Activated CD8-positive, alpha-beta T cell treated with anti-CD3 and anti-CD28 coated beads for 36 hours (primary cell): ENCODE measurements at regions not wholly inside any gene's neighbourhood (a gene's known extent, or its start where the extent isn't known, plus 50 kb on each side); places are given as distances from the start of the nearest gene placed in this dataset.

Source experiments
- ATAC-seq: fragments of 200-7000 bp; cut with Tn5 transposase; one replicate; pipeline ENCODE4 v1.10.0; 2021; ENCODE audit warnings: mild to moderate bottlenecking, moderate library complexity
- CTCF ChIA-PET: fragments of 350-600 bp; sonication (Branson Sonifier 250); formaldehyde crosslinking; loops from one replicate; lab custom pipeline; 2021; ENCODE audit warnings: antibody characterized with exemption; lab: Charles Lee
- POLR2A ChIA-PET: fragments of 350-600 bp; sonication (Branson Sonifier 250); formaldehyde crosslinking; loops from one replicate; lab custom pipeline; 2021; ENCODE audit warnings: antibody characterized with exemption; lab: Charles Lee
- DNase-seq: peaks from one replicate; pipeline ENCODE4 v3.0.0-alpha.2; 2020
- H3K27ac Mint-ChIP-seq: one replicate; pipeline ENCODE4 v1.8.0; 2021; ENCODE audit warnings: mild to moderate bottlenecking, mixed read lengths
- H3K27me3 Mint-ChIP-seq: one replicate; pipeline ENCODE4 v1.8.0; 2021; ENCODE audit warnings: mixed read lengths
- H3K36me3 Mint-ChIP-seq: one replicate; pipeline ENCODE4 v1.8.0; 2021; ENCODE audit warnings: low read depth, mixed read lengths
- H3K4me1 Mint-ChIP-seq: one replicate; pipeline ENCODE4 v1.8.0; 2021; ENCODE audit warnings: low read depth, mixed read lengths
- H3K4me3 Mint-ChIP-seq: one replicate; pipeline ENCODE4 v1.8.0; 2021; ENCODE audit warnings: mild to moderate bottlenecking, moderate library complexity, mixed read lengths
- H3K9me3 Mint-ChIP-seq: one replicate; pipeline ENCODE4 v1.8.0; 2021; ENCODE audit warnings: mixed read lengths
- intact Hi-C: fragments of 100-400 bp; cut with micrococcal nuclease; formaldehyde crosslinking; loops from one replicate; pipeline ENCODE4 v1.10.0; 2022
- TF ChIP-seq, protein P1 (sequence below): fragments of 200-600 bp; IDR thresholded peaks from one replicate; pipeline ENCODE4 v1.8.0; 2022; ENCODE audit warnings: antibody characterized with exemption, mild to moderate bottlenecking

DNA sequence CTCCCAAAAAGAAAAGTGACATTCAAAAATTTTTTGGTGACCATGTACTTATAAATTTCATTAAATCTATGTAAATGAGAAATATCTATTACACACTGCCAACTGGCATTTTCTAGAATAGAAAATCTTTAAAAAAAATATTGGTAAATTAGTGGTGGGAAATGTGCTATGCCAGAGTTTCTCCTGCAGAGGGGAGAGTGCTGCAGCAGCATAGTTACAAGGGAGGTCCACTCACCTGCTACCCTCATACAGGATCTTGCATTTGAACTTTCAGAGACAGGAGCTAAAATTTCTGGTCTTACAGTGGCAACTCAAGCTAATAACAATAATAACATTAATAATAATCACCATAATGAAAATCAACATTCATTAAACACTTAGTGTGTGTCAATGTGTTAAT is 459.6 kb downstream of the NSUN3 start:
- no peak overlapping the region for H3K4me3 Mint-ChIP-seq
- H3K4me1 Mint-ChIP-seq: no peaks in the 10 kb centered on the region
- H3K27ac Mint-ChIP-seq: no peak overlapping the region
- ATAC-seq: no peak
- DNase-seq: no peak
- no peaks in the 10 kb centered on the region for H3K36me3 Mint-ChIP-seq
- intact Hi-C loops: no loop called here
- no peaks in the 10 kb centered on the region for H3K27me3 Mint-ChIP-seq
- no peaks in the 10 kb centered on the region for H3K9me3 Mint-ChIP-seq
- TF ChIP-seq, protein P1, sequence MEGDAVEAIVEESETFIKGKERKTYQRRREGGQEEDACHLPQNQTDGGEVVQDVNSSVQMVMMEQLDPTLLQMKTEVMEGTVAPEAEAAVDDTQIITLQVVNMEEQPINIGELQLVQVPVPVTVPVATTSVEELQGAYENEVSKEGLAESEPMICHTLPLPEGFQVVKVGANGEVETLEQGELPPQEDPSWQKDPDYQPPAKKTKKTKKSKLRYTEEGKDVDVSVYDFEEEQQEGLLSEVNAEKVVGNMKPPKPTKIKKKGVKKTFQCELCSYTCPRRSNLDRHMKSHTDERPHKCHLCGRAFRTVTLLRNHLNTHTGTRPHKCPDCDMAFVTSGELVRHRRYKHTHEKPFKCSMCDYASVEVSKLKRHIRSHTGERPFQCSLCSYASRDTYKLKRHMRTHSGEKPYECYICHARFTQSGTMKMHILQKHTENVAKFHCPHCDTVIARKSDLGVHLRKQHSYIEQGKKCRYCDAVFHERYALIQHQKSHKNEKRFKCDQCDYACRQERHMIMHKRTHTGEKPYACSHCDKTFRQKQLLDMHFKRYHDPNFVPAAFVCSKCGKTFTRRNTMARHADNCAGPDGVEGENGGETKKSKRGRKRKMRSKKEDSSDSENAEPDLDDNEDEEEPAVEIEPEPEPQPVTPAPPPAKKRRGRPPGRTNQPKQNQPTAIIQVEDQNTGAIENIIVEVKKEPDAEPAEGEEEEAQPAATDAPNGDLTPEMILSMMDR: no peak
- CTCF ChIA-PET: no interaction called here
- POLR2A ChIA-PET: no interaction called here

DNA sequence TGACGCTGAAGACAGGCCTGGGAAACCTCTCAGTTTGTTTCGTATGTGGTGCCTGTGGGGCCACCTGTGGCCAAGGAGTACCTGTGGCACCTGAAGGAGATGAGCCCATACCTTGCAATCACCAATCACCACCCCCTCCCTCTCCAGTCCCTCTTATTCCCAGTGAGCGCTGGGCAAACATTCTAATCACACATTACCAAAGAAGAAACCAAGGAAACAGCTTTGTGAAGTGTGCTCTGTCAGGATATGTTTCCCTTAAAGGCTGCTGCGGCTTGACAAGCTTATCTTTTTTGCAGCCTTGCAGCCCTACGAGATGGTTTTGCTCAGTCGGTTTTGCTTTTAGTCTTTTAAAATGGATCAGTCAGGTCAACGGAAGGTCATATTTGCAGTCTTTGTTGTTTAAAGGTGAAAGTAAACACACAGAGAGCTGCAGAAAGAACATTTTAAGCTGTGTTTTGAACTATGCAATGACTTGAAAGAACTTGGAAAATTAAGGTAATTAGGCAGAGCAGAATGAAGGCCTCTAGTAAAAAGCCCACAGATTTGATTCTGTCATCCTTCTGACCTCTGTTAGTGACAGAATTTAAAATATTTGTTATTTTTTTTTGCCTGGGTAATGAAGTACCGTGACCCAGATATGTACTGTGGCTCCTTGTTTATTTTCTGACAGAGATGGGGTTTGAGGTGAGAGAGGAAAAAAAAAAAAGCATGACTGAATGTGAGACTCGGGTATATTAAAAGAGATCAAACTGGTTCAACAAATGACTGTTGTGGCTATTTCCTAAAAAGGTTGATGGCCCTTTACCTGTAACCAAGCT is 461.4 kb downstream of the NSUN3 start:
- no peak overlapping the region for H3K4me3 Mint-ChIP-seq
- no peak for ATAC-seq
- no peaks in the 10 kb centered on the region for H3K36me3 Mint-ChIP-seq
- intact Hi-C loops: no loop called here
- no peak for DNase-seq
- H3K9me3 Mint-ChIP-seq: no peaks in the 10 kb centered on the region
- ChIA-PET CTCF (no interaction called here), POLR2A (no interaction called here)
- H3K27me3 Mint-ChIP-seq: no peaks in the 10 kb centered on the region
- H3K4me1 Mint-ChIP-seq: no peaks in the 10 kb centered on the region
- no peak overlapping the region for H3K27ac Mint-ChIP-seq
- TF ChIP-seq, protein P1: no peak

DNA sequence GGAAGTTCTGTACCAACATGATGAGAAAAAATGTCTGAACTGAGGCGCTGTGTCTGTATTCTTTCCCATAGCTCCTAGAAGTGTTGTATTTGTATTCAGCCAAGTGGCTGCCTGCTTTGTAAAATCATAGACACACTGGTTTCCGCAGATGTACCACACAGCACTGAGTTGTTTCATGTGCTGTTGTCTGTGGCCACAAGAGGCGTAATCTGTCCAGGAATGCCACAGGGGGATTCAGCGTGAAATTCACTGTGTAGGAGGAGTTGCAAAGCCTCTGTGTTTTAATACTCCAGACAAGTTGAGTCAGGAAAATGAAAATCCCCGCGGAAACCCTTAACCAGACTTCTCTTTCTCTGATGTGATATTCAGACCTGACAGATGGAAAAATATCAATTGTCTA is 462.2 kb downstream of the NSUN3 start:
- Mint-ChIP-seq H3K4me3 (no peak overlapping the region), H3K4me1 (no peaks in the 10 kb centered on the region), H3K27ac (no peak overlapping the region), H3K27me3 (no peaks in the 10 kb centered on the region), H3K36me3 (no peaks in the 10 kb centered on the region), H3K9me3 (no peaks in the 10 kb centered on the region)
- intact Hi-C loops: no loop called here
- no peak for DNase-seq
- CTCF ChIA-PET: no interaction called here
- no peak for ATAC-seq
- POLR2A ChIA-PET: no interaction called here
- TF ChIP-seq, protein P1: no peak

DNA sequence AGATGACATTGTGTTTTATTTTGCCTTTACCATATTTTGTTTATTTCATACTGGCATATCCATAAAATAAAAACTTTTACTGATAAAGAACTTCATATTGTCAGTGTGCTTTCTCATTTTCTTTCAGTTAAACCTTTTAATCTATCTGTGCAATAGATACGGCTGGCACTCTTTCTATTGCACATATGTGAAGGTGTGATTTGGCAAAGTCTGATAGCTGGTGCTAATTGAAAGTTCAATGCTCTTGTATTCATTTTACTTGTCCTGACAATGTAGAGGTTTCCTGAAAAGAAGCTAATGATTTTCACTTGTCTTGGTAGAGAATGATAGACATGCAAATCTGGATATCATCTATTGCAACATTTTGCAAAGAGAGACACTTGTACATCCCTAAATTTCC is 467.0 kb downstream of the NSUN3 start:
- intact Hi-C loops: no loop called here
- CTCF ChIA-PET: no interaction called here
- Mint-ChIP-seq H3K4me3 (no peak overlapping the region), H3K36me3 (no peaks in the 10 kb centered on the region), H3K4me1 (no peaks in the 10 kb centered on the region), H3K9me3 (no peaks in the 10 kb centered on the region), H3K27ac (no peak overlapping the region), H3K27me3 (no peaks in the 10 kb centered on the region)
- no peak for DNase-seq
- POLR2A ChIA-PET: no interaction called here
- ATAC-seq: no peak
- TF ChIP-seq, protein P1: no peak

- TF ChIP-seq, protein P1: no peak
- intact Hi-C loops: no loop called here
- no peak for DNase-seq
- ATAC-seq: no peak
- CTCF ChIA-PET: no interaction called here
- H3K27me3 Mint-ChIP-seq: no peaks in the 10 kb centered on the region
- H3K4me3 Mint-ChIP-seq: no peak overlapping the region
- POLR2A ChIA-PET: no interaction called here
- no peaks in the 10 kb centered on the region for H3K4me1 Mint-ChIP-seq
- no peaks in the 10 kb centered on the region for H3K9me3 Mint-ChIP-seq
- H3K36me3 Mint-ChIP-seq: no peaks in the 10 kb centered on the region
- H3K27ac Mint-ChIP-seq: no peak overlapping the region
These were observed 470.1 kb downstream of the NSUN3 start for GRCh38 chr3:94532951-94533350.
